ENCODE measurements at regions not wholly inside any gene's neighbourhood (a gene's known extent, or its start where the extent isn't known, plus 50 kb on each side); places are given as distances from the start of the nearest gene placed in this dataset.

DNA sequence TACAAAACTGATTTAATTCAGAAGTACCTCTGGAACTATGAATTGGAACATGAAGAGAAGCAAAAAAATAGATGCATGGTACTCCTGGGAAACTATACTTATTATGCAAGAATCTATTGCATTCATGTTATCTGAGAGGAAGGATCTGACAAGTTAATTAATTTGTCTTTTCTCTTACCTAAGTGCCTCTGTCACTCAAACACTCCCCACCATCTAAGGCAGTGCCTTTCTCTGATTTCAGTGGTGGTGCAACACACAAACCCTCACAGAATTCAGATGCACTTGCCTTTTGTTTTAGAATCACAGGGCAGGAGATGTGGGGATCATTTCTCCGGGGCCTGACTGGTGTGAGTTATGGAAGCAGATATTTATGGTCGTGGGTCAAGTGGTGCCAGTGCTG is 52.5 kb upstream of the C9orf72 start:
- no peak overlapping the region for H3K9ac ChIP-seq (ENCODE audit: low read length)

DNA sequence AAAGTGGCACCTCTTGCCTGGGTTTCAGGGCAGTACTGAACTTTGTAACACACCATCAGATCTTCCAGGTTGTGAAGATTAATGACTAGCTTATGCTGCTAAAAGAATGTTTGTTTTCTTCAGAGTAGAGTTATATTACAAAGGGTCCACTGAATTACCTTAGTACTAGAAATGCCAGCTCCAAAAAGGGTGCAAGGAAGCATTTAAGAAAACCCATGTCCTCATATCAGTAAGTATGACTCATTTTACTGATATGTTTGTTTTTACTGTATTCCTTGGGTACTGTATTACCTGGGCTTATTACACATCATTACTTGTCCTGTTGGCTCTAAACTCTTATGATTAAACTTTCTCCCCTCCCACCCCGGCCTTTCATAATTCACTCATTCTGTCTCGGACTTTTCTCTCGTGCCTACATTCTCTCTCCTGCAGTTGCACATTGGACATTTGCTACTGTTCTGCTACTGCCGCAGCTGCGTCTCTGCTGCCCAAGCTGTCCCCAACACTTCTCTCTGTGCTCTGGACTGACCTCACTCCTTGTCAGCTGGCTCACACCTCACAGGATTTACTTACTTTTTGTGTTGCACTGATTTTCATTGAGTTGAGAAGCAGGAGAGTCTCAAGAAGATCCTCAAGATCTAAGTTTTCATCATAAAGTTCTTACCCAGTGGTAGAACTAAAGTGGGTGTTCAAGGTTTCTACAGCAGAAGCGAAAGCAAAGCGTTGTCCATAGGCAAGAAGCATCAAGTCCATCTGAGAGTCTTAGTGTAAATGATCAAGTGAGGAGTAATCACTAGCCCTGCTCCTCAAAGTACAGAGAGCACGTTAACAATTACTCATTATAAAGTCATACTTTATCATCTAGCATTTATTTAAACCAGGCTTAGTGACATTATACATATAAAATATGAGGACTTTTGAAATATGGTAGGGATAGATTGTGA is 53.2 kb upstream of the C9orf72 start:
- Histone ChIP-seq H3K9me2 (replicated peaks; ENCODE audit: insufficient read depth, low read length) (no peaks in the 10 kb centered on the region), H2AFZ (ENCODE audit: low read length) (no peak overlapping the region), H3K4me2 (ENCODE audit: low read depth, low read length) (no peak overlapping the region), H3K4me3 (ENCODE audit: low read length) (no peak overlapping the region), H3K4me1 (ENCODE audit: low read length) (no peaks in the 10 kb centered on the region), H3K27ac (ENCODE audit: low read length) (no peak overlapping the region), H3K79me2 (ENCODE audit: low read length) (no peaks in the 10 kb centered on the region), H3K9me3 (replicated peaks; ENCODE audit: insufficient read depth, low read length) (no peaks in the 10 kb centered on the region), H3K9ac (ENCODE audit: low read length) (no peak overlapping the region), H3K27me3 (replicated peaks; ENCODE audit: insufficient read depth, low read length) (no peaks in the 10 kb centered on the region), H4K20me1 (ENCODE audit: insufficient read depth, low read length) (no peaks in the 10 kb centered on the region), H3F3A (ENCODE audit: insufficient read depth, low read length) (no peaks in the 10 kb centered on the region), H3K36me3 (replicated peaks; ENCODE audit: insufficient read depth, low read length) (no peaks in the 10 kb centered on the region)
- no peak for TF ChIP-seq EZH2 (optimal IDR thresholded peaks at IDR 0.05; ENCODE audit: low read depth, low read length)
- TF ChIP-seq, protein P1, sequence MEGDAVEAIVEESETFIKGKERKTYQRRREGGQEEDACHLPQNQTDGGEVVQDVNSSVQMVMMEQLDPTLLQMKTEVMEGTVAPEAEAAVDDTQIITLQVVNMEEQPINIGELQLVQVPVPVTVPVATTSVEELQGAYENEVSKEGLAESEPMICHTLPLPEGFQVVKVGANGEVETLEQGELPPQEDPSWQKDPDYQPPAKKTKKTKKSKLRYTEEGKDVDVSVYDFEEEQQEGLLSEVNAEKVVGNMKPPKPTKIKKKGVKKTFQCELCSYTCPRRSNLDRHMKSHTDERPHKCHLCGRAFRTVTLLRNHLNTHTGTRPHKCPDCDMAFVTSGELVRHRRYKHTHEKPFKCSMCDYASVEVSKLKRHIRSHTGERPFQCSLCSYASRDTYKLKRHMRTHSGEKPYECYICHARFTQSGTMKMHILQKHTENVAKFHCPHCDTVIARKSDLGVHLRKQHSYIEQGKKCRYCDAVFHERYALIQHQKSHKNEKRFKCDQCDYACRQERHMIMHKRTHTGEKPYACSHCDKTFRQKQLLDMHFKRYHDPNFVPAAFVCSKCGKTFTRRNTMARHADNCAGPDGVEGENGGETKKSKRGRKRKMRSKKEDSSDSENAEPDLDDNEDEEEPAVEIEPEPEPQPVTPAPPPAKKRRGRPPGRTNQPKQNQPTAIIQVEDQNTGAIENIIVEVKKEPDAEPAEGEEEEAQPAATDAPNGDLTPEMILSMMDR (IDR thresholded peaks at IDR 0.05; ENCODE audit: low read length), result no peak
- TF ChIP-seq EZH2phosphoT487 (IDR thresholded peaks at IDR 0.05; ENCODE audit: low read length), result no peak
- DNase-seq, result no peak

More for the DNA sequence above, 52.5 kb upstream of the C9orf72 start:
- no peaks in the 10 kb centered on the region for H3K36me3 ChIP-seq (replicated peaks; ENCODE audit: insufficient read depth, low read length)
- no peaks in the 10 kb centered on the region for H3K9me3 ChIP-seq (replicated peaks; ENCODE audit: insufficient read depth, low read length)
- no peaks in the 10 kb centered on the region for H3K9me2 ChIP-seq (replicated peaks; ENCODE audit: insufficient read depth, low read length)
- TF ChIP-seq EZH2 (optimal IDR thresholded peaks at IDR 0.05; ENCODE audit: low read depth, low read length), result no peak
- TF ChIP-seq, protein P1 (IDR thresholded peaks at IDR 0.05; ENCODE audit: low read length), result no peak
- no peak for TF ChIP-seq EZH2phosphoT487 (IDR thresholded peaks at IDR 0.05; ENCODE audit: low read length)
- no peaks in the 10 kb centered on the region for H3F3A ChIP-seq (ENCODE audit: insufficient read depth, low read length)
- H3K4me3 ChIP-seq (ENCODE audit: low read length), result no peak overlapping the region
- no peak for DNase-seq
- H3K4me1 ChIP-seq (ENCODE audit: low read length), result no peaks in the 10 kb centered on the region
- no peaks in the 10 kb centered on the region for H4K20me1 ChIP-seq (ENCODE audit: insufficient read depth, low read length)
- no peaks in the 10 kb centered on the region for H3K27me3 ChIP-seq (replicated peaks; ENCODE audit: insufficient read depth, low read length)
- no peak overlapping the region for H3K27ac ChIP-seq (ENCODE audit: low read length)
- no peaks in the 10 kb centered on the region for H3K79me2 ChIP-seq (ENCODE audit: low read length)
- H3K4me2 ChIP-seq (ENCODE audit: low read depth, low read length), result no peak overlapping the region
- no peak overlapping the region for H2AFZ ChIP-seq (ENCODE audit: low read length)

DNA sequence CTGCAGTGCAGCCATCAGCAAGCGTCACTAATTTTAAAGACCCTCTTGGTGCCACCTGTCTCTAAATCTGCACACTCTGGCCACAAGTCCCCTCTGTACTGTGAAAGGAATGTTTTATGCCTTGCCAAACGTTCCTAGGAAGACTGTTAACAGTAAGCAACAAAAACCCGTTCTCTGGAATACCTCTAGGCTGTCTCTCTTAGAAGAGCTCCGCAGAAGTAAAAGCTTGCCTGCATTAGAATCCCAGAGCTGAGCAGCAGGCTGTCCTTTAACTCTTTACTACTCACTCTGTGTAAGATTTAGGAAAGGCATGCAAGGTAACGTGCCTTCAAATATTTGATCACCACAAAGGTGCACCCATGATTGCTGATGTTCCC is 53.9 kb upstream of the C9orf72 start:
- Histone ChIP-seq H3K36me3 (replicated peaks; ENCODE audit: insufficient read depth, low read length) (no peaks in the 10 kb centered on the region), H3K27ac (ENCODE audit: low read length) (no peak overlapping the region), H2AFZ (ENCODE audit: low read length) (no peak overlapping the region), H3K4me3 (ENCODE audit: low read length) (no peak overlapping the region), H3F3A (ENCODE audit: insufficient read depth, low read length) (no peaks in the 10 kb centered on the region), H3K9me2 (replicated peaks; ENCODE audit: insufficient read depth, low read length) (no peaks in the 10 kb centered on the region), H3K4me1 (ENCODE audit: low read length) (no peaks in the 10 kb centered on the region), H3K9me3 (replicated peaks; ENCODE audit: insufficient read depth, low read length) (no peaks in the 10 kb centered on the region), H3K27me3 (replicated peaks; ENCODE audit: insufficient read depth, low read length) (no peaks in the 10 kb centered on the region), H3K79me2 (ENCODE audit: low read length) (no peaks in the 10 kb centered on the region), H3K4me2 (ENCODE audit: low read depth, low read length) (no peak overlapping the region), H4K20me1 (ENCODE audit: insufficient read depth, low read length) (no peaks in the 10 kb centered on the region), H3K9ac (ENCODE audit: low read length) (no peak overlapping the region)
- DNase-seq, result no peak
- TF ChIP-seq EZH2 (optimal IDR thresholded peaks at IDR 0.05; ENCODE audit: low read depth, low read length), result no peak
- TF ChIP-seq, protein P1 (IDR thresholded peaks at IDR 0.05; ENCODE audit: low read length), result no peak
- no peak for TF ChIP-seq EZH2phosphoT487 (IDR thresholded peaks at IDR 0.05; ENCODE audit: low read length)
